RCC 7860 (cell line): ENCODE measurements at regions not wholly inside any gene's neighbourhood (a gene's known extent, or its start where the extent isn't known, plus 50 kb on each side); places are given as distances from the start of the nearest gene placed in this dataset.

Source experiments
- DNase-seq: peaks from one replicate; pipeline ENCODE4 v3.0.0-alpha.2; 2015; ENCODE audit warnings: low spot score
- FAIRE-seq: peaks from 2 replicates; lab custom pipeline; 2012; peaks lifted over from hg19 to GRCh38; lab: Jason Lieb, UNC

GRCh38 chr2:8158711-8159110, 523.1 kb upstream of the ID2 start:
- DNase-seq (no peak), FAIRE-seq (no peak)

GRCh38 chr2:8159211-8159965, 522.5 kb upstream of the ID2 start:
- DNase-seq: no peak
- FAIRE-seq: no peak

- FAIRE-seq: no peak
- no peak for DNase-seq
These were observed 521.8 kb upstream of the ID2 start for GRCh38 chr2:8159966-8160603.

- no peak for FAIRE-seq
- no peak for DNase-seq
These were observed 520.9 kb upstream of the ID2 start for GRCh38 chr2:8160959-8161358.

GRCh38 chr2:8162552-8162951, 519.3 kb upstream of the ID2 start:
- FAIRE-seq (no peak), DNase-seq (no peak)

GRCh38 chr2:8165550-8165949, 516.3 kb upstream of the ID2 start:
- DNase-seq (no peak), FAIRE-seq (no peak)

- no peak for FAIRE-seq
- no peak for DNase-seq
These were observed 513.7 kb upstream of the ID2 start for GRCh38 chr2:8168022-8168717.

- FAIRE-seq (no peak), DNase-seq (no peak)
These were observed 512.9 kb upstream of the ID2 start for GRCh38 chr2:8168876-8169424.

- DNase-seq (peak; percentile 26), FAIRE-seq (no peak)
These were observed 512.4 kb upstream of the ID2 start for GRCh38 chr2:8169443-8169842.

- FAIRE-seq: no peak
- DNase-seq: no peak
These were observed 511.1 kb upstream of the ID2 start for GRCh38 chr2:8170552-8171327.

- peak; percentile 38 for FAIRE-seq
- peak; percentile 55 for DNase-seq
These were observed 510.2 kb upstream of the ID2 start for GRCh38 chr2:8171608-8172007.

- FAIRE-seq (no peak), DNase-seq (no peak)
These were observed 509.2 kb upstream of the ID2 start for GRCh38 chr2:8172661-8173060.

GRCh38 chr2:8174641-8175257, 507.1 kb upstream of the ID2 start:
- DNase-seq (peak; percentile 91), FAIRE-seq (peak; percentile 96)

GRCh38 chr2:8176887-8177286, 505.0 kb upstream of the ID2 start:
- no peak for DNase-seq
- no peak for FAIRE-seq

GRCh38 chr2:8177566-8177965, 504.3 kb upstream of the ID2 start:
- FAIRE-seq (peak; percentile 51), DNase-seq (no peak)

- DNase-seq (no peak), FAIRE-seq (no peak)
These were observed 502.9 kb upstream of the ID2 start for GRCh38 chr2:8178911-8179310.

- no peak for DNase-seq
- FAIRE-seq: no peak
These were observed 492.5 kb upstream of the ID2 start for GRCh38 chr2:8189316-8189715.

- DNase-seq: no peak
- no peak for FAIRE-seq
These were observed 491.6 kb upstream of the ID2 start for GRCh38 chr2:8190279-8190678.

GRCh38 chr2:8191427-8191826, 490.4 kb upstream of the ID2 start:
- DNase-seq: no peak
- no peak for FAIRE-seq

- FAIRE-seq (no peak), DNase-seq (no peak)
These were observed 488.7 kb upstream of the ID2 start for GRCh38 chr2:8193146-8193545.
